ENCODE measurements at regions not wholly inside any gene's neighbourhood (a gene's known extent, or its start where the extent isn't known, plus 50 kb on each side); places are given as distances from the start of the nearest gene placed in this dataset.

- H3K4me2 ChIP-seq (ENCODE audit: insufficient read depth, low read length), result no peak overlapping the region
- H3K9me3 ChIP-seq (replicated peaks; ENCODE audit: control insufficient read depth, insufficient read depth, low read length), result no peaks in the 10 kb centered on the region
- H3K27me3 ChIP-seq (ENCODE audit: control insufficient read depth in 2 of 2, insufficient read depth in 2 of 2, low read length in 2 of 2), result peaks cover 0 to 4% of the 10 kb centered on the region in 2 experiments
- FAIRE-seq (no peak), DNase-seq (ENCODE audit: low read depth, low spot score) (no peak)
- no peaks in the 10 kb centered on the region for H3K9me1 ChIP-seq (replicated peaks; ENCODE audit: control insufficient read depth, extremely low read depth, insufficient read depth, low read length)
- H3K4me3 ChIP-seq (replicated peaks in 1 of 3; ENCODE audit: insufficient read depth in 1 of 3, low read depth in 1 of 3, low read length in 3 of 3), result no peak overlapping the region
- intact Hi-C loops (cut with micrococcal nuclease) (loop anchor here (5.0 kb wide), 1 partner anchor 101 kb away; no protein-coding TSS in a partner anchor), dilution Hi-C loops (cut with MboI; ENCODE audit: extremely low pct_ligation_motif_present, low sequenced_read_pairs) (no loop called here)
- H3K4me1 ChIP-seq (ENCODE audit: control insufficient read depth, extremely low read depth, insufficient read depth, low read length), result peaks cover 39% of the 10 kb centered on the region
- H3K9ac ChIP-seq (replicated peaks; ENCODE audit: extremely low read depth, insufficient read depth, low read length), result no peak overlapping the region
- POLR2A ChIA-PET, result no interaction called here
- CTCF ChIA-PET, result interaction anchor here (0.8 to 1.5 kb wide), 2 partner anchors 42 to 282 kb away, joined by 3 to 8 read pairs; no protein-coding TSS in a partner anchor
- no peaks in the 10 kb centered on the region for H3K79me2 ChIP-seq (ENCODE audit: control insufficient read depth, insufficient read depth, low read length)
- H3K36me3 ChIP-seq (ENCODE audit: control insufficient read depth in 2 of 2, extremely low read depth in 1 of 2, insufficient read depth in 2 of 2, low read length in 2 of 2), result no peaks in the 10 kb centered on the region
- TF ChIP-seq POLR2AphosphoS5 (IDR thresholded peaks at IDR 0.05; ENCODE audit: insufficient read depth, low read depth, low read length) (no peak), JUN (IDR thresholded peaks at IDR 0.05; ENCODE audit: borderline replicate concordance, insufficient read depth, insufficient read length, low read depth) (no peak), MAX (IDR thresholded peaks at IDR 0.05; ENCODE audit: insufficient read depth, insufficient read length) (no peak), MYC (IDR thresholded peaks at IDR 0.05; ENCODE audit: low read depth, low read length) (no peak), GATA2 (IDR thresholded peaks at IDR 0.05; ENCODE audit: insufficient read depth, insufficient read length, low read depth, low read length) (no peak), FOS (IDR thresholded peaks at IDR 0.05; ENCODE audit: borderline replicate concordance, insufficient read depth, low read length) (no peak), POLR2A (IDR thresholded peaks at IDR 0.05; ENCODE audit: low read depth, low read length) (no peak), EZH2 (IDR thresholded peaks at IDR 0.05; ENCODE audit: borderline replicate concordance, low read depth, low read length, severe bottlenecking) (no peak)
- TF ChIP-seq, protein P1, sequence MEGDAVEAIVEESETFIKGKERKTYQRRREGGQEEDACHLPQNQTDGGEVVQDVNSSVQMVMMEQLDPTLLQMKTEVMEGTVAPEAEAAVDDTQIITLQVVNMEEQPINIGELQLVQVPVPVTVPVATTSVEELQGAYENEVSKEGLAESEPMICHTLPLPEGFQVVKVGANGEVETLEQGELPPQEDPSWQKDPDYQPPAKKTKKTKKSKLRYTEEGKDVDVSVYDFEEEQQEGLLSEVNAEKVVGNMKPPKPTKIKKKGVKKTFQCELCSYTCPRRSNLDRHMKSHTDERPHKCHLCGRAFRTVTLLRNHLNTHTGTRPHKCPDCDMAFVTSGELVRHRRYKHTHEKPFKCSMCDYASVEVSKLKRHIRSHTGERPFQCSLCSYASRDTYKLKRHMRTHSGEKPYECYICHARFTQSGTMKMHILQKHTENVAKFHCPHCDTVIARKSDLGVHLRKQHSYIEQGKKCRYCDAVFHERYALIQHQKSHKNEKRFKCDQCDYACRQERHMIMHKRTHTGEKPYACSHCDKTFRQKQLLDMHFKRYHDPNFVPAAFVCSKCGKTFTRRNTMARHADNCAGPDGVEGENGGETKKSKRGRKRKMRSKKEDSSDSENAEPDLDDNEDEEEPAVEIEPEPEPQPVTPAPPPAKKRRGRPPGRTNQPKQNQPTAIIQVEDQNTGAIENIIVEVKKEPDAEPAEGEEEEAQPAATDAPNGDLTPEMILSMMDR (IDR thresholded peaks at IDR 0.05; ENCODE audit: extremely low read depth in 1 of 2, insufficient read depth in 1 of 2, low read depth in 1 of 2, low read length in 2 of 2), result no peak
- H3K27ac ChIP-seq (ENCODE audit: insufficient read depth, low read depth, low read length), result no peak overlapping the region
- H4K20me1 ChIP-seq (replicated peaks; ENCODE audit: control insufficient read depth, extremely low read depth, insufficient read depth, low read length), result no peaks in the 10 kb centered on the region
- BruUV-seq (replicated peaks), result no TSS peak
- H2AFZ ChIP-seq (ENCODE audit: low read depth, low read length), result no peak overlapping the region
Observed at GRCh38 chr3:102183623-102184022, 251.2 kb upstream of the ZPLD1 start.
